C1 segment of cervical spinal cord (tissue), 14 donors: ENCODE measurements at regions not wholly inside any gene's neighbourhood (a gene's known extent, or its start where the extent isn't known, plus 50 kb on each side); places are given as distances from the start of the nearest gene placed in this dataset.
A peak's percentile ranks its signal among the peaks of the same experiment; 100 is the strongest.
"Not testable (repeated sequence)": the region's sequence is repeated elsewhere in the genome, so short reads cannot be mapped to it uniquely, and the experiment has no call there.

ENCODE experiments used
- DNase-seq, 14 donors: peaks; one replicate each; lab custom pipeline; 2025; lab: John Stamatoyannopoulos, UW

DNA sequence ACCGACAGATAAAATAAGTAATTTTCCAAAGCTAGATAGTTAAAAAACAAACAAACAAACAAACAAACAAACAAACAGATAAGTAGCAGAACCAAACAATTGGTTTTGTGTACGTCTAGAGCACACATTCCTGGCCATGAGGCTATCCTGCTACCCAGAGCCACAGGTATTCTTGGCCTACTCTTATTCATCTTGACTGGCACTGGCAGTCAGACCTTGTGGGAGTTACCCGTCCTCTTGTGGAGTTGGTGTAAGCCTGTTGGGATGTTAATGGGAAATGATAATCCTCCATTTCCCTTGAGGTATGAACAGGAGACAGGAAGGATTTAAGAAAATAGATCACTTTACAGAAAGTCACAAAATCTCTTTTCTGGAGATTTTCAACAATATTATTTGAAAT lies 142.4 kb upstream of the MEOX2 start:
- no peak for DNase-seq

DNA sequence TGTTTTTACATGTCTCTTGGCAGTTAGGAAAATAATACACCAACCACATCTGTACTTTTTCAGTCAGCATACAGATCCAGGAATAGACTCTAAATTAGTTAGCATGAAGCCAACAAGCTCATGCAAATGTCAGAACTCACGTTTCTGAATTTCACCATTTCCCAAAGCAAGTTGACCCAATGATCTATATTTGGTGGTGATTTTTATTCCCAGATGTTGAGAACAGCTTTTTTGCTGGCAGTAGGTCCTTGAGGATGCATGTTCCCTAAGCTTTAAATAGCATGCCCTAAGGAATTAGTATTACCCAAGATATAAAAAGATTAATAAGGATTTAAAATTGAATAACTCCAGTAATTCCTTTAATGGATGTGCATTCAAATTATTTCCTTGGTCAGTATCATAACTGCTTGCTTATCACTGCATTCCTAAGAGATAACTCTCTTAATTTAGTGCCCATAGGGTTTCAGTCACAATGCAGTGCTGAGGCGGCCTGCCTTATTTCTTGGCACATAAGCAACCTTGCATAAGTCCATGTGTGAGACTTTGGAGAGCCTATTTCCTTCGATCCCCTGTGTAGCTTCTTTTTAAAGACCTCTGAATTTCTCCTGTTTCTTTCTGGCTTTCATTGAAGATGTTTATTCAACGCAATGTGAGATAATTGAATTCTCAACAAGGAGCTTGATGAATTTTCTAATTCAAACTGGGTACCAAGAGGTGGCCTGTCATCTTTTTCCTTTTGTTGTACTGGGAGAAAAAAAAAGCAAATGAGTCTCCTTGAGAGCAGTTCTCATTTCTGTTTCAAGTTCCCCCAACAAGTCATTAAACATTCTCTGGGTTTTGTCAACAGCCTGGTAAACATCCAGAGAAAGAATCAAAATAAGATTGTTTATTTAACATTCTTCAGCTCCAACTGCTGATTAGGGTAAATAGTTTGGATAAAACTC lies 135.3 kb upstream of the MEOX2 start:
- no peak for DNase-seq

DNA sequence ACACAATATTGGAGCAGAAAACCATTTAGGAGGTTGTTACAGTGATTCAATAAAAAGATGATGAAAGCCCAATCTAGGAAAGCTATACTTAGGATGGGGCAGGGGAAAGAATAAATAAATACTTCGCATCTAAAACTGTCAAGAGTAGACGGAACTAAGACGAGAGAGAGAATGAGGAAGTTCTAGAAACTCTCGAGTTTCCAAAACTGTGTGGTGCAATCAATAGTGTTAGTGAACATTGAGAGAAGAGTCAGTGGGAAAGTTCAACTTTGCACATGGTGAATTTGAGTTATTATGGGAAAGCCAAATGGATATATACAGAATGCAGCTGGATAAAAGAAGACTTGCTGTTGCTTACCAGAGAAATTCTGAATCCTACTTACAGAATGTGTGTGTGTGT lies 133.8 kb upstream of the MEOX2 start:
- DNase-seq, result no peak

- DNase-seq, result no peak
Measured at GRCh38 chr7:15816835-15817426, 130.4 kb upstream of the MEOX2 start.

- no peak for DNase-seq
Measured at GRCh38 chr7:15813448-15813847, 127.0 kb upstream of the MEOX2 start.

DNA sequence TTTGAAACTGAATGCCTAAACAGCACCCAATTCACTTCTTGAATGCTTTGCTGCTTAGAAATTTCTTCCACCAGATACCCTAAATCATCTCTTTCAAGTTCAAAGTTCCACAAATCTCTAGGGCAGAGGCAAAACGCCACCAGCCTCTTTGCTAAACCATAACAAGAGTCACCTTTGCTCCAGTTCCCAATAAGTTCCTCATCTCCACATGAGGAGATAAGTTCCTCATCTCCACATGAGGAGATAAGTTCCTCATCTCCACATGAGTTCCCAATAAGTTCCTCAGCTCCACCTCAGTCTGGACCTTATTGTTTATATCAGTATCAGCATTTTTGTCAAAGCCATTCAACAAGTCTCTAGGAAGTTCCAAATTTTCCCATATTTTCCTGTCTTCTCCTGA lies 123.9 kb upstream of the MEOX2 start:
- DNase-seq, result not testable (repeated sequence)

DNA sequence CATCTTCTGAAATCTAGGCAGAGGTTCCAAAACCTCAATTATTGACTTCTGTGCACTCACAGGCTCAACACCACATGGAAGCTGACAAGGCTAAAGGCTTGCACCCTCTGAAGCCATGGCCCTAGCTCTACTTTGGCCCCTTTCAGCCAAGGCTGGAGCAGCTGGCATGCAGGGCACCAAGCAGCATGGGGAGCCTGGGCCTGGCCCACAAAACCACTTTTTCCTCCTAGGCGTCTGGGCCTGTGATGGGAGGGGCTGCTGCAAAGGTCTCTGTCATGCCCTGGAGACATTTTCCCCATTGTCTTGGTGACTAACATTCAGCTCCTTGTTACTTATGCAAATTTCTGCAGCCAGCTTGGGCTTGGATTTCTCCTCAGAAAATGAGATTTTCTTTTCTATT lies 123.5 kb upstream of the MEOX2 start:
- not testable (repeated sequence) for DNase-seq

GRCh38 chr7:15805891-15806290 lies 119.4 kb upstream of the MEOX2 start:
- DNase-seq, result no peak

DNA sequence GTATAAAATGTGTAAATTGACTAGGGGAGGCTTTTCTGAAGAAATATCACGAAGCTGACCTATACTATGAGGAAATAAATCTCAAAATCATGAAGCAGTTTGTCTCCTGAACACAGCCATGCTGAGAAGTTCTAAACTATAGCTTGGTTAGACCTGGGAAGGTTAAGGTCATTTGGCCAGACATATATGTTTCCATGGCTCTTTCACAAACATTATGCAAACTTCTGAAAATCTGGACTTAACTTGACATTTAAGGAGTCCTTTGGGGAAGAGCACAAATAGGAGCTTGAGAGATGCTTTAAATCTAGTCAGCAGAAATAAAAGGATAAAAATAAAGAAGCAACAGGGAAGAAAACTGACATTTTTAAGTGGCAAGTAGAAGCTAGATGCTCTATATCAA lies 115.9 kb upstream of the MEOX2 start:
- no peak for DNase-seq

- DNase-seq, result no peak
Measured at GRCh38 chr7:15801551-15801950, 115.1 kb upstream of the MEOX2 start.

DNA sequence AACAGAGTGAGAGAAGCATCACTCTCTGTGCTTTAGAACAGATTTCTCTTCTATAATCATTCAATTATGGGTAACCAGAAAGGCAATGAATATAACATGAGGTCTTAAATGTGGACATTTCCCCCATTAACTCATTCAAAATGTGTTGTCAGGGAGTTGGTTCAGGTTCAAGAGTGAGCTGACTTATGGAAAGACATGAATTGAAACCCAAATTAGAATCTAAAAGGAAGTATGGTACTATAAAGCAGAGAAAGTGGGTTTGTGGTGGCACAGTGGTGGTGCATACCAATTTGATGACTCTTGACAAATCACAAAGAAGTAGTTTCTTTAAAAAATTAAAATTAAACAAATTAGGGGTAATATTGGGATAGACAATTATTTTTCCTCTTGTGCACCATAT lies 114.6 kb upstream of the MEOX2 start:
- DNase-seq, result no peak

- no peak for DNase-seq
Measured at GRCh38 chr7:15798081-15798480, 111.6 kb upstream of the MEOX2 start.

- no peak for DNase-seq
Measured at GRCh38 chr7:15795393-15795792, 108.9 kb upstream of the MEOX2 start.

- DNase-seq, result no peak
Measured at GRCh38 chr7:15794801-15795200, 108.3 kb upstream of the MEOX2 start.

DNA sequence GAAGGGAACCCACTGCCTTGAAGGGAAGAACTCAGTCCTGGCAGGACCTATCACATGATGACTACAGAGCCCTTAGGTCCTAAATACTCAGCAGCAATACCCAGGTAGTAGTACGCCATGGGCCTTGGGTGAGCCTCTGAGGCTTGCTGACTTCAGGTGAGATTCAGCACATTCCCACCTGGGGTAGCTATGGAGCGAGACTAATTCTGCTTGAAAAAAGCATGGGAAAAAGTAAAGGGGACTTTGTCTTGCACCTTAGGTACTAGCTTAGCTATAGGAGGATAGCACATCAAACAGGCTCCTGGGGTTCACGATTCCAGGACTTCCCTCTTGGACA lies 98.2 kb upstream of the MEOX2 start:
- no peak for DNase-seq

- peak in 6 of 14 donors; percentile 6 to 39 (median 30) for DNase-seq
Measured at GRCh38 chr7:15783987-15784693, 97.7 kb upstream of the MEOX2 start.

GRCh38 chr7:15782656-15783055 lies 96.2 kb upstream of the MEOX2 start:
- no peak for DNase-seq

- DNase-seq, result no peak
Measured at GRCh38 chr7:15781944-15782343, 95.5 kb upstream of the MEOX2 start.

DNA sequence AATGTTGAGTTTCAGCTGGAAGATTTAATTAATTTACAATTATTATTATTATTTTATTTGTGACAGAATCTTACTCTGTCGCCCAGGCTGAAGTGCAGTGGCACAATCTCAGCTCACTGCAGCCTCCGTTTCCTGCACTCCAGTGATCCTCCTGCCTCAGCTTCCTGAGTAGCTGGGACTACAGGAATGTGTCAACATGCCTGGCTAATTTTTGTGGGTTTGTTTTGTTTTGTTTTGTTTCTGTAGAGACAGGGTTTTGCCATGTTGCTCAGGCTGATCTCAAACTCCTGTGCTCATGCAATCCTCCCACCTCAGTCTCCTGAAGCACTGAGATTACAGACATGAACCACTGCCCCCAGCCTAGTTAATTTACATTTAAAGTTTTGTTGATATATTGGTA lies 93.8 kb upstream of the MEOX2 start:
- no peak for DNase-seq

DNA sequence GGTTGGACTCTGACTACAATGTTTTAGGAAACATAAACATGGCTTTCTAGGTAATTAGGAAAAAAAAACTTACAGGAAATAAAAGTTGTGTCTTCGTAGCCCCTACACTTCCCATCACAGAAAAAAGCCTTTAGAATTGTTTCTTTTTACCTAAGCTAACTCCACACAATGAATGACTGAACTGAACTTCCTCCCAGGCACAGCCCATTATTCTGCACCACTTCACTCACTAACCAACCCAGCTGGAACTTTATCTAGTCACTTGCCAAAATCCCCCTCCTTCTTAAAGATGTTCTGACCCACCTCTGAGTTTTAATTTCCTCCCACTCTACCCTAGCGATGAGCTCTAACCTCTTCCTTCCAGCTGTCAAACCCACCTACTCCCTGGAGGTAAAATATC lies 91.7 kb upstream of the MEOX2 start:
- DNase-seq, result no peak

- no peak for DNase-seq
Measured at GRCh38 chr7:15765753-15766152, 79.3 kb upstream of the MEOX2 start.

DNA sequence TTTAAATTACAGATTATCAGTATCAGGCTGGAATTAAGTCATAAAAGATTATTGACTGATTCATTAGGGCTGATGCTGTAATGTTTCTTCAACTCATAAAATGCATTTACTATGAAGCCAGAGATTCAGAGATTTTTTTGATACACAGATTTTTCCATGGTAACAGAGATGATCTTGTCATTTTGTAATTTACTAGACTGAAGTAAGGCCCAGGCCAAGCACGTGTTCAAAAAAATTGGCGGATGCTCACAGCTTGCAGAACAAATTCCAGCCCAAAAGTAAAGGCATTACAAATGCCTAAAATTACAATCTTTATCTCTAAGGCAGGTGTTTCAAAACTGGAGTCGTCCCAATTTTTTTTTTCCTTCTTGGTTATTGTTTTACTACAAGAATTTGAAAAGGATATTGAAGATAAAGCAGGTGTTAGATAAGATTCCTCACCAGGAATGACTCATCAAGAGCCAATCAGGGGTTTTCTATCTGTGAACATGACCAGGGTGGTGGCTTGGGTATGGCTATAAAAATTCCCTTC lies 78.4 kb upstream of the MEOX2 start:
- DNase-seq, result no peak
